ENCODE measurements at regions not wholly inside any gene's neighbourhood (a gene's known extent, or its start where the extent isn't known, plus 50 kb on each side); places are given as distances from the start of the nearest gene placed in this dataset.

DNA sequence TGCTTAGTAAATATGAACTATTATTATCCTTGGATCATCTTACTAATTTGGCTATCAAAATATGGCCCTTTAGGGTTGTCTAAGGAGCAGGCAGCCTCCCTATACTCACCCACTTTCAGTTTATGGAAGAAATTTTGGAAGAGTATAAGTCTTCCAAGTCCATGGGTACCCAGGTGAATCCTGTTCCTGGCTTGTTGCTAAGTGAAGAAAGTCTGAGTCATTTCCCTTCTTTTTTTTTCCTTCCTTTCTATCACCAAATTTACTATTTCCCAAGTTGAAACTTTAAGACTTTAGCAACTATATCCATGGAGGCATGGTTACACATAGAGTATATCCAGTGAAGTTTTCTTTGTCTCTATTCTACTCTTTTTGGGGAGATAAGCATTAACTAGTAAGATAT lies 184.0 kb upstream of the ACTBL2 start:
- no peak for TF ChIP-seq EP300 (IDR thresholded peaks at IDR 0.05)
- TF ChIP-seq POLR2A (IDR thresholded peaks at IDR 0.05), result no peak
